H9 (cell line): ENCODE measurements at regions not wholly inside any gene's neighbourhood (a gene's known extent, or its start where the extent isn't known, plus 50 kb on each side); places are given as distances from the start of the nearest gene placed in this dataset.

Experiments
- DNase-seq: peaks from one replicate; pipeline ENCODE4 v3.0.0-alpha.2; 2017
- H2AFZ ChIP-seq: one replicate; pipeline ENCODE4 v1.6.1; 2013; ENCODE audit warnings: mild to moderate bottlenecking, low read length, control low read depth, moderate library complexity
- H2AK5ac ChIP-seq: 2 replicates; pipeline ENCODE4 v1.6.1; 2013; ENCODE audit warnings: low read length, control low read depth, mixed read lengths; ENCODE audit not compliant: insufficient read length
- H2BK120ac ChIP-seq: one replicate; pipeline ENCODE4 v1.6.1; 2013; ENCODE audit warnings: low read depth, mild to moderate bottlenecking, low read length, control low read depth, inconsistent platforms; ENCODE audit not compliant: poor library complexity, severe bottlenecking
- H2BK12ac ChIP-seq: 2 replicates; pipeline ENCODE4 v1.6.1; 2013; ENCODE audit warnings: low read length, control low read depth, mixed read lengths, low read depth; ENCODE audit not compliant: insufficient read length
- H2BK15ac ChIP-seq: 2 replicates; pipeline ENCODE4 v1.6.1; 2013; ENCODE audit warnings: low read depth, low read length, control low read depth
- H2BK20ac ChIP-seq: one replicate; pipeline ENCODE4 v1.6.1; 2013; ENCODE audit warnings: low read depth, mild to moderate bottlenecking, low read length, control low read depth, inconsistent platforms; ENCODE audit not compliant: poor library complexity, severe bottlenecking
- H2BK5ac ChIP-seq: 2 replicates; pipeline ENCODE4 v1.6.1; 2013; ENCODE audit warnings: low read length, control low read depth, mixed read lengths; ENCODE audit not compliant: insufficient read length
- H3K14ac ChIP-seq: 2 replicates; pipeline ENCODE4 v1.6.1; 2013; ENCODE audit warnings: low read length, control low read depth; ENCODE audit not compliant: insufficient read depth
- H3K18ac ChIP-seq: 2 replicates; pipeline ENCODE4 v1.6.1; 2013; ENCODE audit warnings: low read depth, mild to moderate bottlenecking, mixed read lengths, low read length, control low read depth; ENCODE audit not compliant: insufficient read length
- H3K23ac ChIP-seq: 2 replicates; pipeline ENCODE4 v1.6.1; 2013; ENCODE audit warnings: low read length, control low read depth, mixed read lengths, low read depth; ENCODE audit not compliant: insufficient read length
- H3K23me2 ChIP-seq: 2 replicates; pipeline ENCODE4 v1.6.1; 2013; ENCODE audit warnings: low read depth, mild to moderate bottlenecking, mixed read lengths, low read length, control low read depth; ENCODE audit not compliant: insufficient read length, poor library complexity, severe bottlenecking
- H3K27ac ChIP-seq: 2 replicates; pipeline ENCODE4 v1.5.1; 2013; ENCODE audit warnings: low read length, control low read depth, mixed read lengths, low read depth; ENCODE audit not compliant: insufficient read length
- H3K27me3 ChIP-seq: 2 replicates; pipeline ENCODE4 v1.6.1; 2013; ENCODE audit warnings: low read length, control low read depth, inconsistent platforms; ENCODE audit not compliant: insufficient read depth
- H3K4ac ChIP-seq: 2 replicates; pipeline ENCODE4 v1.6.1; 2013; ENCODE audit warnings: low read depth, mild to moderate bottlenecking, control low read depth, inconsistent platforms, low read length, moderate library complexity
- H3K4me1 ChIP-seq: 2 replicates; pipeline ENCODE4 v1.6.1; 2013; ENCODE audit warnings: low read length, control low read depth, inconsistent platforms; ENCODE audit not compliant: insufficient read depth
- H3K4me2 ChIP-seq: 2 replicates; pipeline ENCODE4 v1.6.1; 2013; ENCODE audit warnings: low read length, control low read depth, mixed read lengths; ENCODE audit not compliant: insufficient read length, insufficient read depth
- H3K56ac ChIP-seq: 2 replicates; pipeline ENCODE4 v1.6.1; 2013; ENCODE audit warnings: low read depth, mild to moderate bottlenecking, mixed read lengths, low read length, control low read depth; ENCODE audit not compliant: insufficient read length
- H3K79me1 ChIP-seq: 2 replicates; pipeline ENCODE4 v1.6.1; 2013; ENCODE audit warnings: low read depth, mild to moderate bottlenecking, moderate library complexity, low read length, control low read depth, inconsistent platforms; ENCODE audit not compliant: insufficient read depth, poor library complexity, severe bottlenecking
- H3K79me2 ChIP-seq: 2 replicates; pipeline ENCODE4 v1.6.1; 2013; ENCODE audit warnings: low read length, control low read depth, inconsistent platforms; ENCODE audit not compliant: insufficient read depth
- H3K9ac ChIP-seq: 2 replicates; pipeline ENCODE4 v1.6.1; 2013; ENCODE audit warnings: low read length, control low read depth, mixed read lengths; ENCODE audit not compliant: insufficient read length; ENCODE audit errors: extremely low read depth
- H3K9me3 ChIP-seq: one replicate; pipeline ENCODE4 v1.6.1; 2013; ENCODE audit warnings: low read depth, low read length, inconsistent platforms; ENCODE audit not compliant: control insufficient read depth
- H3T11ph ChIP-seq: one replicate; pipeline ENCODE4 v1.6.1; 2013; ENCODE audit warnings: mild to moderate bottlenecking, low read length, control low read depth, inconsistent platforms
- H4K20me1 ChIP-seq: one replicate; pipeline ENCODE4 v1.6.1; 2013; ENCODE audit not compliant: control insufficient read depth, insufficient read length, insufficient read depth
- H4K5ac ChIP-seq: 2 replicates; pipeline ENCODE4 v1.6.1; 2013; ENCODE audit warnings: low read depth, mild to moderate bottlenecking, mixed read lengths, low read length, control low read depth; ENCODE audit not compliant: insufficient read length
- H4K8ac ChIP-seq: replicated peaks from 2 replicates; pipeline ENCODE4 v1.6.1; 2013; ENCODE audit warnings: low read length, control low read depth, mixed read lengths, low read depth; ENCODE audit not compliant: insufficient read length
- H4K91ac ChIP-seq: 2 replicates; pipeline ENCODE4 v1.6.1; 2013; ENCODE audit warnings: low read depth, mild to moderate bottlenecking, moderate library complexity, mixed read lengths, low read length, control low read depth; ENCODE audit not compliant: insufficient read length
- H3K27ac Mint-ChIP-seq, 3 experiments: 2 replicates in 2 of 3; 3 replicates in 1 of 3; pipeline ENCODE4 v1.8.0; 2020 to 2021; ENCODE audit warnings: mixed read lengths in 3 of 3, mild to moderate bottlenecking in 1 of 3, moderate library complexity in 1 of 3
- H3K27me3 Mint-ChIP-seq: 2 replicates; pipeline ENCODE4 v1.8.0; 2021; ENCODE audit warnings: low read depth, mild to moderate bottlenecking, moderate library complexity, mixed read lengths
- H3K36me3 Mint-ChIP-seq, 3 experiments: 2 replicates in 2 of 3; 3 replicates in 1 of 3; pipeline ENCODE4 v1.8.0; 2020 to 2021; ENCODE audit warnings: low read depth in 3 of 3, mixed read lengths in 3 of 3; ENCODE audit not compliant: insufficient read depth in 1 of 3
- H3K4me1 Mint-ChIP-seq, 2 experiments: 2 replicates each; pipeline ENCODE4 v1.8.0; 2020; ENCODE audit warnings: mixed read lengths in 2 of 2
- H3K4me3 Mint-ChIP-seq, 2 experiments: 2 replicates in 1 of 2; 3 replicates in 1 of 2; pipeline ENCODE4 v1.8.0; 2020 to 2021; ENCODE audit warnings: mild to moderate bottlenecking in 2 of 2, mixed read lengths in 2 of 2, moderate library complexity in 1 of 2
- H3K9me3 Mint-ChIP-seq, 2 experiments: 2 replicates in 1 of 2; 3 replicates in 1 of 2; pipeline ENCODE4 v1.8.0; 2020; ENCODE audit warnings: mild to moderate bottlenecking in 2 of 2, mixed read lengths in 2 of 2, moderate library complexity in 1 of 2
- WGBS: extraction: QIAGEN DNeasy Blood & Tissue Kit; methylation state at CpG from one replicate; pipeline ENCODE4 v1.1.7; 2013; ENCODE audit warnings: missing lambda C conversion rate, low lambda C conversion rate, mixed read lengths; ENCODE audit not compliant: insufficient read length; ENCODE audit errors: extremely low coverage; 5-methylcytosine and 5-hydroxymethylcytosine counted together
- TF ChIP-seq, protein P1 (sequence below): fragments of 200-600 bp; sonication (generic); conservative IDR thresholded peaks from 3 replicates; pipeline ENCODE4 v1.8.0; 2021; ENCODE audit warnings: antibody characterized with exemption, mild to moderate bottlenecking

DNA sequence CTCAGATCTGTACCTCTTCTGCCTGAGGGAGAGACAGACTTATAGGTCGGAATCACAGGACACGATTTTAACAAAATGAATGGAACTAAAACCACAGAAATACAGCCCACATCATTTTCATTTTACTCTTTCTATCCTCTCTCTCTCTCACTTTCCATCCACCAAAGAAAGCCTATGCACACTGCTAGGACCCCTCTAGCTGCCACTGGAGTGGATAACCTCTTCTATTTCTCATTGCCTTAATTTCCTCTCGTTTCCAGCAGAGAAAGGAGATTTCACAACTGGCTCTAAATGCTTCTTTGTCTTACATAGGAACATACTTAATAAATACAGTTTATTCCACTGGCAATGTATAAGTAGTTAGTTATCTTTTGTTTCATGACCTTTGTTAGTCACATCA is 867.8 kb upstream of the ADGRL4 start:
- Histone ChIP-seq H3K9ac (no peak overlapping the region), H3K4me2 (no peak overlapping the region), H2BK15ac (no peak overlapping the region), H3K18ac (no peak overlapping the region), H3K23me2 (no peaks in the 10 kb centered on the region), H2BK120ac (no peak overlapping the region), H4K91ac (no peak overlapping the region), H2BK12ac (no peak overlapping the region), H3T11ph (no peak overlapping the region), H3K79me1 (no peaks in the 10 kb centered on the region), H3K27ac (no peak overlapping the region), H2BK20ac (no peak overlapping the region), H2AK5ac (no peak overlapping the region), H3K9me3 (no peaks in the 10 kb centered on the region), H3K14ac (no peak overlapping the region), H3K56ac (no peak overlapping the region), H3K4me1 (no peaks in the 10 kb centered on the region), H3K27me3 (no peaks in the 10 kb centered on the region), H3K23ac (no peak overlapping the region), H3K79me2 (no peaks in the 10 kb centered on the region), H2AFZ (no peak overlapping the region), H4K8ac (no peak overlapping the region), H4K20me1 (no peaks in the 10 kb centered on the region), H4K5ac (no peak overlapping the region), H2BK5ac (no peak overlapping the region), H3K4ac (no peak overlapping the region)
- Mint-ChIP-seq H3K27me3 (no peaks in the 10 kb centered on the region), H3K9me3 (peaks cover 7 to 15% of the 10 kb centered on the region in 2 experiments; a peak in 4 of 5 replicates), H3K4me1 (no peaks in the 10 kb centered on the region), H3K27ac (no peak overlapping the region), H3K36me3 (peaks cover 0 to 19% (median 3%) of the 10 kb centered on the region in 3 experiments; a peak in 5 of 7 replicates), H3K4me3 (no peak overlapping the region)
- no CpG with 5 or more reads among the region's 3 CpGs for WGBS
- no peak for DNase-seq
- TF ChIP-seq, protein P1, sequence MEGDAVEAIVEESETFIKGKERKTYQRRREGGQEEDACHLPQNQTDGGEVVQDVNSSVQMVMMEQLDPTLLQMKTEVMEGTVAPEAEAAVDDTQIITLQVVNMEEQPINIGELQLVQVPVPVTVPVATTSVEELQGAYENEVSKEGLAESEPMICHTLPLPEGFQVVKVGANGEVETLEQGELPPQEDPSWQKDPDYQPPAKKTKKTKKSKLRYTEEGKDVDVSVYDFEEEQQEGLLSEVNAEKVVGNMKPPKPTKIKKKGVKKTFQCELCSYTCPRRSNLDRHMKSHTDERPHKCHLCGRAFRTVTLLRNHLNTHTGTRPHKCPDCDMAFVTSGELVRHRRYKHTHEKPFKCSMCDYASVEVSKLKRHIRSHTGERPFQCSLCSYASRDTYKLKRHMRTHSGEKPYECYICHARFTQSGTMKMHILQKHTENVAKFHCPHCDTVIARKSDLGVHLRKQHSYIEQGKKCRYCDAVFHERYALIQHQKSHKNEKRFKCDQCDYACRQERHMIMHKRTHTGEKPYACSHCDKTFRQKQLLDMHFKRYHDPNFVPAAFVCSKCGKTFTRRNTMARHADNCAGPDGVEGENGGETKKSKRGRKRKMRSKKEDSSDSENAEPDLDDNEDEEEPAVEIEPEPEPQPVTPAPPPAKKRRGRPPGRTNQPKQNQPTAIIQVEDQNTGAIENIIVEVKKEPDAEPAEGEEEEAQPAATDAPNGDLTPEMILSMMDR: no peak; the same call in 1 of the 3 replicates
